NB4 (cell line): ENCODE measurements at regions not wholly inside any gene's neighbourhood (a gene's known extent, or its start where the extent isn't known, plus 50 kb on each side); places are given as distances from the start of the nearest gene placed in this dataset.
A peak's percentile ranks its signal among the peaks of the same experiment; 100 is the strongest.

ENCODE experiments used
- DNase-seq: peaks from one replicate; pipeline ENCODE4 v3.0.0; 2010; ENCODE audit warnings: low read depth
- H3K4me3 ChIP-seq: one replicate; pipeline ENCODE4 v1.5.1; 2011; ENCODE audit warnings: mild to moderate bottlenecking, low read depth, low read length, moderate library complexity
- MAX ChIP-seq: IDR thresholded peaks from 2 replicates; pipeline ENCODE4 v1.6.1; 2011; ENCODE audit warnings: low read depth, low read length
- MYC ChIP-seq: IDR thresholded peaks from 2 replicates; pipeline ENCODE4 v1.6.1; 2011; ENCODE audit warnings: low read depth, low read length
- POLR2A ChIP-seq: IDR thresholded peaks from 2 replicates; pipeline ENCODE4 v1.6.1; 2011; ENCODE audit warnings: mild to moderate bottlenecking; ENCODE audit not compliant: insufficient read length; ENCODE audit errors: extremely low read depth
- TF ChIP-seq, protein P1 (sequence below): IDR thresholded peaks from one replicate; pipeline ENCODE4 v1.5.1; 2012; ENCODE audit warnings: low read depth, low read length

DNA sequence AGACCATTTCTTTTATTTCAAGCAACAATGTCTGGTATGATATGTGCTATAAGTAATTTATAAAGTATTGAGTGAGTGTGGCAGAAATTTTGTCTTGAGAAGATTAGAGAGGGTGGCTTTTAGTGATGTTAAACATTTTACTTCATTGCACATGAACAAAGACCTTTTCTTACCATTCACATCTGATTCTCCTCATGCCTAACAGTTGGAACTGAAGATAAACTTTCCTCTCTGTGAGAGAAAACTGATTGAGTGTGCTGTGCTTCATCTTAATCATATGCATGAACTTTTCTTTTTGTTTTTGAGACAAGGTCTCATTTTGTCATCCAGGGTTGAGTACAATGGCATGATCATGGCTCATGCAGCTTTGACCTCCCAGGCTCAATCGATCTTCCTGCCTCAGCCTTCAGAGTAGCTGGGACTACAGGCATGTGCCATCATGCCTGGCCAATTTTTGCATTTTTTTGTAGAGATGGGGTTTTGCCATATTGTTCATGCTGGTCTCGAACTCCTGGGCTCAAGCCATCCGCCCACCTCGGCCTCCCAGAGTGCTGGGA lies 377.7 kb upstream of the GOLIM4 start:
- no peak overlapping the region for H3K4me3 ChIP-seq
- TF ChIP-seq POLR2A = no peak
- DNase-seq = no peak

- no peak overlapping the region for H3K4me3 ChIP-seq
- TF ChIP-seq, protein P1, sequence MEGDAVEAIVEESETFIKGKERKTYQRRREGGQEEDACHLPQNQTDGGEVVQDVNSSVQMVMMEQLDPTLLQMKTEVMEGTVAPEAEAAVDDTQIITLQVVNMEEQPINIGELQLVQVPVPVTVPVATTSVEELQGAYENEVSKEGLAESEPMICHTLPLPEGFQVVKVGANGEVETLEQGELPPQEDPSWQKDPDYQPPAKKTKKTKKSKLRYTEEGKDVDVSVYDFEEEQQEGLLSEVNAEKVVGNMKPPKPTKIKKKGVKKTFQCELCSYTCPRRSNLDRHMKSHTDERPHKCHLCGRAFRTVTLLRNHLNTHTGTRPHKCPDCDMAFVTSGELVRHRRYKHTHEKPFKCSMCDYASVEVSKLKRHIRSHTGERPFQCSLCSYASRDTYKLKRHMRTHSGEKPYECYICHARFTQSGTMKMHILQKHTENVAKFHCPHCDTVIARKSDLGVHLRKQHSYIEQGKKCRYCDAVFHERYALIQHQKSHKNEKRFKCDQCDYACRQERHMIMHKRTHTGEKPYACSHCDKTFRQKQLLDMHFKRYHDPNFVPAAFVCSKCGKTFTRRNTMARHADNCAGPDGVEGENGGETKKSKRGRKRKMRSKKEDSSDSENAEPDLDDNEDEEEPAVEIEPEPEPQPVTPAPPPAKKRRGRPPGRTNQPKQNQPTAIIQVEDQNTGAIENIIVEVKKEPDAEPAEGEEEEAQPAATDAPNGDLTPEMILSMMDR = no peak
- TF ChIP-seq MYC (no peak), MAX (no peak), POLR2A (no peak)
- no peak for DNase-seq
Measured at GRCh38 chr3:168472783-168473182, 377.1 kb upstream of the GOLIM4 start.

GRCh38 chr3:168470380-168470779 lies 374.7 kb upstream of the GOLIM4 start:
- DNase-seq = no peak
- H3K4me3 ChIP-seq = no peak overlapping the region
- TF ChIP-seq MYC = no peak
- TF ChIP-seq MAX = no peak
- TF ChIP-seq, protein P1 = no peak
- no peak for TF ChIP-seq POLR2A

DNA sequence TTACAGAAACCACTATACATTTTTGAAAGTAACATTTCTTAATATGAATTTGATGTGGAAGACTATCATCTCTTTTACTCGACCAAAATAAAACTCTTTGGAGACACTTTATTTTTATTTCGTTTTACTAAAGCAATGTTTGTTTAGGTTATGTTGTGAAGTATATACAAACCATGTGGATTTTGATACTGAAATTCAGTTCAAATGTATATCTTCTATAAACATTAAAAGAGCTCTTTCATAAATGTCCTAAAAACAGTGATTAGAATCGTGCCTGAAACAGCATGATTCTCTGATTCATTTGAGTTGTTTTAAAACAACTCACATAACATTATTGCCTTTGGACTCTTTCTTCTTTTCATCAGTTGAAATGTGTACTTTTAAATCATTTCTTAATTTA lies 373.7 kb upstream of the GOLIM4 start:
- TF ChIP-seq POLR2A (no peak), MAX (no peak), MYC (no peak)
- TF ChIP-seq, protein P1 = no peak
- DNase-seq = no peak
- no peak overlapping the region for H3K4me3 ChIP-seq

- peak; percentile 14 for DNase-seq
- TF ChIP-seq POLR2A (no peak), MYC (no peak), MAX (no peak)
- TF ChIP-seq, protein P1 = no peak
- H3K4me3 ChIP-seq = no peak overlapping the region
Measured at GRCh38 chr3:168467115-168467714, 371.5 kb upstream of the GOLIM4 start.

- no peak overlapping the region for H3K4me3 ChIP-seq
- no peak for DNase-seq
- TF ChIP-seq MYC (no peak), POLR2A (no peak), MAX (no peak)
- TF ChIP-seq, protein P1 = no peak
Measured at GRCh38 chr3:168461793-168462192, 366.1 kb upstream of the GOLIM4 start.
